Ovary (tissue), 7 donors: ENCODE measurements at regions not wholly inside any gene's neighbourhood (a gene's known extent, or its start where the extent isn't known, plus 50 kb on each side); places are given as distances from the start of the nearest gene placed in this dataset.

Experiments
- DNase-seq, 5 donors: peaks; one replicate each; pipeline ENCODE4 v3.0.0-alpha.2; 2019 to 2020
- H3K27ac ChIP-seq, 2 donors: fragments of 200-600 bp; one replicate each; pipeline versions ENCODE4 v1.5.1 to v1.8.0; 2019 to 2022
- H3K27me3 ChIP-seq: fragments of 200-600 bp; one replicate; pipeline ENCODE4 v1.8.0; 2022
- H3K36me3 ChIP-seq: fragments of 200-600 bp; sonication (generic); one replicate; pipeline ENCODE4 v1.5.1; 2019
- H3K4me1 ChIP-seq: one replicate; pipeline ENCODE4 v1.8.1; 2013; ENCODE audit warnings: mild to moderate bottlenecking, moderate library complexity; ENCODE audit not compliant: insufficient read depth
- H3K4me3 ChIP-seq: fragments of 200-600 bp; sonication (generic); one replicate; pipeline ENCODE4 v1.5.1; 2017
- H3K9me3 ChIP-seq, 2 donors: fragments of 200-600 bp in 1 of 2; sonication (generic) in 1 of 2; one replicate each; pipeline versions ENCODE4 v1.5.1 to v1.8.1; 2013 to 2019; ENCODE audit warnings: mild to moderate bottlenecking in 1 of 2, moderate library complexity in 1 of 2
- CTCF ChIP-seq, 3 donors: fragments of 450-650 bp in 2 of 3; fragments of 200-600 bp in 1 of 3; IDR thresholded peaks; one replicate each; pipeline versions ENCODE4 v1.5.1 to v1.8.0; 2016 to 2022; ENCODE audit warnings: antibody characterized with exemption in 3 of 3, mild to moderate bottlenecking in 1 of 3
- EP300 ChIP-seq: sonication (generic); formaldehyde crosslinking; IDR thresholded peaks from one replicate; pipeline ENCODE4 v1.6.1; 2017; ENCODE audit warnings: antibody characterized with exemption
- POLR2A ChIP-seq: fragments of 450-650 bp; IDR thresholded peaks from one replicate; pipeline ENCODE4 v1.6.1; 2017; ENCODE audit warnings: antibody characterized with exemption, mild to moderate bottlenecking, moderate library complexity
- WGBS, 3 donors: extraction: QIAGEN DNeasy Blood & Tissue Kit in 1 of 3; methylation state at CpG; one replicate each; pipeline versions ENCODE4 v1.1.5 to v1.1.7; 2013 to 2017; 5-methylcytosine and 5-hydroxymethylcytosine counted together
- intact Hi-C, 4 donors: fragments of 100-400 bp; cut with DNase I; formaldehyde crosslinking; loops; one replicate each; pipeline versions ENCODE4 v1.11.0 to v1.15.1; 2022 to 2023
- donor health status: DM: no; HTN: no; CAD: no; lungs with moderate emphysema.
- donor health status: DM: no; HTN: no; CAD: no.
- donor health status: Bipolar disorder and iron deficiency.
- donor health status: DM: no; HTN: no; CAD: no.
- donor health status: DM: yes; HTN: yes; CAD: no.

GRCh38 chr5:165029099-165029870 lies 1523.9 kb downstream of the MAT2B start:
- Histone ChIP-seq H3K9me3 (no peaks in the 10 kb centered on the region), H3K4me3 (no peak overlapping the region), H3K27ac (no peak overlapping the region), H3K4me1 (no peaks in the 10 kb centered on the region), H3K36me3 (no peaks in the 10 kb centered on the region), H3K27me3 (no peaks in the 10 kb centered on the region)
- intact Hi-C loops: no loop called here
- DNase-seq: no peak
- 89 to 92% (median 90%) methylated on average over 3 of the region's 3 CpGs for WGBS, 3 donors
- TF ChIP-seq EP300 (no peak), CTCF (IDR thresholded peaks at IDR 0.05) (no peak), POLR2A (no peak)

- TF ChIP-seq POLR2A (no peak), EP300 (no peak), CTCF (IDR thresholded peaks at IDR 0.05) (no peak)
- Histone ChIP-seq H3K27ac (no peak overlapping the region), H3K9me3 (no peaks in the 10 kb centered on the region), H3K36me3 (no peaks in the 10 kb centered on the region), H3K27me3 (no peaks in the 10 kb centered on the region), H3K4me3 (no peak overlapping the region), H3K4me1 (no peaks in the 10 kb centered on the region)
- 79 to 88% (median 88%) methylated on average over 1 of the region's 1 CpG for WGBS, 3 donors
- intact Hi-C loops: no loop called here
- DNase-seq: no peak
Measured at GRCh38 chr5:165030971-165031370, 1525.6 kb downstream of the MAT2B start.

GRCh38 chr5:165031371-165031770 lies 1526.0 kb downstream of the MAT2B start:
- no peak for DNase-seq
- Histone ChIP-seq H3K27me3 (no peaks in the 10 kb centered on the region), H3K27ac (no peak overlapping the region), H3K36me3 (no peaks in the 10 kb centered on the region), H3K4me1 (no peaks in the 10 kb centered on the region), H3K4me3 (no peak overlapping the region), H3K9me3 (no peaks in the 10 kb centered on the region)
- intact Hi-C loops: no loop called here
- 92 to 95% (median 94%) methylated on average over 2 of the region's 2 CpGs for WGBS, 3 donors
- TF ChIP-seq CTCF (IDR thresholded peaks at IDR 0.05) (no peak), POLR2A (no peak), EP300 (no peak)

DNA sequence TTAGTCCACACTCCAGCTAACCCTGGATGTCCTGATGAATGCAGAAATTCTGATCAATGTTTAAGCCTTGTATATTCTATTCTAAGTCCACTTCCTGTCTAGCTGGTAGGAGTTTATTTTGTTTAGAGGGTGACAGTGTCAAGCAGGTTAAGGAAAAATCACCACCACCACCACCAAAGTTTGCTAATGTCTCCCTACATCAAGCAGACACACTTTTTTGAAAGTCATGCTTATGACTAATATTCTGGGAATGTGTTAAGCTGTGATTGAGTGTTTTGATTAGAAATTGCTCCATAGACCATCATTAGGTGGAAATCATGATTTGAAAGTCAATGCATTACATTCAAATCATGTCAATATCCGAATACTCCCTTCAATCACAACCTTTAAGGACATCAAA lies 1530.1 kb downstream of the MAT2B start:
- intact Hi-C loops: no loop called here
- H3K4me3 ChIP-seq: no peak overlapping the region
- TF ChIP-seq CTCF (IDR thresholded peaks at IDR 0.05) (no peak), EP300 (no peak), POLR2A (no peak)
- H3K27ac ChIP-seq: no peak overlapping the region
- WGBS, 3 donors: 76 to 84% (median 80%) methylated on average over 1 of the region's 1 CpG
- H3K27me3 ChIP-seq: no peaks in the 10 kb centered on the region
- H3K36me3 ChIP-seq: no peaks in the 10 kb centered on the region
- H3K9me3 ChIP-seq: no peaks in the 10 kb centered on the region
- DNase-seq: no peak
- no peaks in the 10 kb centered on the region for H3K4me1 ChIP-seq
